Breast epithelium (tissue), 3 donors: ENCODE measurements at regions not wholly inside any gene's neighbourhood (a gene's known extent, or its start where the extent isn't known, plus 50 kb on each side); places are given as distances from the start of the nearest gene placed in this dataset.

Experiments used
- POLR2AphosphoS5 ChIP-seq, 3 donors: sonication (generic); formaldehyde crosslinking; IDR thresholded peaks; one replicate each; pipeline ENCODE4 v1.6.1; 2017; ENCODE audit warnings: antibody characterized with exemption in 3 of 3
- TF ChIP-seq, protein P1 (sequence below), 3 donors: fragments of 450-650 bp; IDR thresholded peaks; one replicate each; pipeline ENCODE4 v1.5.1; 2016 to 2017; ENCODE audit warnings: antibody characterized with exemption in 3 of 3, mild to moderate bottlenecking in 3 of 3, moderate library complexity in 3 of 3

DNA sequence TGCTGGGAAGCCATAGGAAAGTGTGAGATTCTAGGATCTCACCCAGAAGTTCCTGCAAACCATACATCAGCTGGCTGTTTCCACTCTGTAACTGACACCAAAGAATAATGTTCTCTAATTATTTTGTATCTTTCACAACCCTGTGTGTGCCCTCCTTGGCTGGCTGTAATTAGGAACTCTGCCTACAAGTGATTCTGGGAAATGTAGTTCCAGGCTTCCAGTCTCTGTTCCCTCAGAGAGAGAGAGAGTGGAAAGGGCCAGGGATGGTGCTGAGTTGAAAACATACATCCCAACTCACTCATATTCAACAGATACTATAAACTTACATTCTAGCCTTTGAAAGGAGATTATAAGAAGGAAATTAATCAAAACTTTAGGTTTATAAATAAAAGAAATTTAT is 57.5 kb upstream of the C1QTNF7 start:
- TF ChIP-seq, protein P1, sequence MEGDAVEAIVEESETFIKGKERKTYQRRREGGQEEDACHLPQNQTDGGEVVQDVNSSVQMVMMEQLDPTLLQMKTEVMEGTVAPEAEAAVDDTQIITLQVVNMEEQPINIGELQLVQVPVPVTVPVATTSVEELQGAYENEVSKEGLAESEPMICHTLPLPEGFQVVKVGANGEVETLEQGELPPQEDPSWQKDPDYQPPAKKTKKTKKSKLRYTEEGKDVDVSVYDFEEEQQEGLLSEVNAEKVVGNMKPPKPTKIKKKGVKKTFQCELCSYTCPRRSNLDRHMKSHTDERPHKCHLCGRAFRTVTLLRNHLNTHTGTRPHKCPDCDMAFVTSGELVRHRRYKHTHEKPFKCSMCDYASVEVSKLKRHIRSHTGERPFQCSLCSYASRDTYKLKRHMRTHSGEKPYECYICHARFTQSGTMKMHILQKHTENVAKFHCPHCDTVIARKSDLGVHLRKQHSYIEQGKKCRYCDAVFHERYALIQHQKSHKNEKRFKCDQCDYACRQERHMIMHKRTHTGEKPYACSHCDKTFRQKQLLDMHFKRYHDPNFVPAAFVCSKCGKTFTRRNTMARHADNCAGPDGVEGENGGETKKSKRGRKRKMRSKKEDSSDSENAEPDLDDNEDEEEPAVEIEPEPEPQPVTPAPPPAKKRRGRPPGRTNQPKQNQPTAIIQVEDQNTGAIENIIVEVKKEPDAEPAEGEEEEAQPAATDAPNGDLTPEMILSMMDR (IDR thresholded peaks at IDR 0.05), result no peak
- TF ChIP-seq POLR2AphosphoS5 (IDR thresholded peaks at IDR 0.05), result no peak
